ENCODE measurements at regions not wholly inside any gene's neighbourhood (a gene's known extent, or its start where the extent isn't known, plus 50 kb on each side); places are given as distances from the start of the nearest gene placed in this dataset.

- no peak for DNase-seq (ENCODE audit: low read depth)
Observed at GRCh38 chr5:118253225-118254061, 734.9 kb downstream of the DTWD2 start.

GRCh38 chr5:118249386-118249785 lies 739.0 kb downstream of the DTWD2 start:
- no peak for DNase-seq (ENCODE audit: low read depth)
- H3K4me3 ChIP-seq (ENCODE audit: low read depth, low read length) = no peak overlapping the region

More at GRCh38 chr5:118253225-118254061, 734.9 kb downstream of the DTWD2 start:
- H3K4me3 ChIP-seq (ENCODE audit: low read depth, low read length) = no peak overlapping the region

- H3K4me3 ChIP-seq (ENCODE audit: low read depth, low read length) = no peak overlapping the region
- no peak for DNase-seq (ENCODE audit: low read depth)
Observed at GRCh38 chr5:118247458-118247857, 740.9 kb downstream of the DTWD2 start.

DNA sequence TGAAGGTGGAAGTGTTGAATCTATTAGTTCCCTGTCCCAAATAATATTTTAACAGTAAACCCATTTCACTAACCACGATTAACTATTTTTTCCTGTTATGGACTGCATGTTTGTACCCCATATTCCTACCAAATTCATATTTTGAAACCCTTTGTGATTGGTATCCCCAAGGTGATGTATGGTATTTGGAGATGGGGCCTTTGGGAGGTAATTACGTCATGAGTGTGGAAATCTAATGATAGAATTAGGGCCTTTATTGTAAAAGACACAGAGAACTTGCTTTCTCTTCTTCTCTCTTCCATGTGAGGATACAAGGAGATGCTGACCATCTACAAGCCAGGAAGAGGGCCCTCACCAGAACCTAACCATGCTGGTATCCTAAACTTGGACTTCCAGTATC lies 744.7 kb downstream of the DTWD2 start:
- no peak overlapping the region for H3K4me3 ChIP-seq (ENCODE audit: low read depth, low read length)
- DNase-seq (ENCODE audit: low read depth) = no peak

DNA sequence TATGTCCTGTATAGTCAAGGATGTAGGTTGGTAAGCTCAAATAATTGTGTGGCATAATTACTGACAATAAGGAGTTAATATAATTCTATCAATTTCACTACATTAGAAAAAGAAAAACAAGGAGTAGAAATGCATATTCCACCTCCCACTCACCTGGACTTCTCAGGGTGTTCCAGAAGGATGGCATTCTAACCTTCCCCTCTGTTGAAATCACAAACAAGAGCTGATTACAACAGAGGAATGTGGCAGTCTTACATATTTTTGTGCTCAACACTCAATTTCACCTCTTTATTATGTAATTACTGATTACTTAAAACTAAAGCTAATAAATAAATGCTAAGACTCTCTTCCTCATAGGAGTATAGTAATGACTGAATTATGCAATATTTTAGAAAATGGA lies 745.3 kb downstream of the DTWD2 start:
- DNase-seq (ENCODE audit: low read depth) = no peak
- H3K4me3 ChIP-seq (ENCODE audit: low read depth, low read length) = no peak overlapping the region

DNA sequence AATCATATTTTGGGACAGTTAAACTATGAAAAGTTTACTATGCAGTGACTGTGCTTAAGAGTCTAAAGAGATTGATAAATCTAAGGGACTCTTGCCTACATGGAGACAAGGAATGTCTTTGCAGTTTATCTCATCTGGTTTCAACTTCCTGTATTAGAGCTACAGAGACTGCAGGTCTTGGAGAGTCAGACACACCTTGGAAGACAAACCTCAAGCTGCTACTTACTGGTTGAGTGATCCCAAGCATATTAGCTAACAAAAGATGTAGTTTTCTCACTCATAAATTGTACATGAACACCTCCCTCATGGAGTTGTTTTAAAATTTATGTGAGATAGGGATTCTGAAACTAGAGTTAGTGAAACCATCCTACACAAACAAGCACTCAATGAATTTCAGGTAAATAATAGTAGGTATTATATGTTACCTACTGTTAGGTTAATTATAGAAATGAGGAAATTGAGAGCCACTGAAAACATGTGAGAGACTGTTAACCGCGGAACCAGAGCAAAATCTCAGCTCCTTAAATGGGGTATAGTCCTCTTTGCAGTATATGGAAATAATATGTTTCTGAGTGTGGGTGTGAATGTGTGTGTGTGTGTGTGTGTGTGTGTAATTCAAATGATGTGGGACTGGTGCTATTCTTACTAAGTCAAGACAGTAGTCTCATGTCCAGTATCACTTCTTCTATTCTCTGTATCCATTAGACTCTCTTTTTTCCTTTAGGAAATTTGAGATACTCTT lies 752.1 kb downstream of the DTWD2 start:
- no peak for DNase-seq (ENCODE audit: low read depth)
- H3K4me3 ChIP-seq (ENCODE audit: low read depth, low read length) = no peak overlapping the region

GRCh38 chr5:118233606-118234005 lies 754.7 kb downstream of the DTWD2 start:
- no peak overlapping the region for H3K4me3 ChIP-seq (ENCODE audit: low read depth, low read length)
- DNase-seq (ENCODE audit: low read depth) = no peak

DNA sequence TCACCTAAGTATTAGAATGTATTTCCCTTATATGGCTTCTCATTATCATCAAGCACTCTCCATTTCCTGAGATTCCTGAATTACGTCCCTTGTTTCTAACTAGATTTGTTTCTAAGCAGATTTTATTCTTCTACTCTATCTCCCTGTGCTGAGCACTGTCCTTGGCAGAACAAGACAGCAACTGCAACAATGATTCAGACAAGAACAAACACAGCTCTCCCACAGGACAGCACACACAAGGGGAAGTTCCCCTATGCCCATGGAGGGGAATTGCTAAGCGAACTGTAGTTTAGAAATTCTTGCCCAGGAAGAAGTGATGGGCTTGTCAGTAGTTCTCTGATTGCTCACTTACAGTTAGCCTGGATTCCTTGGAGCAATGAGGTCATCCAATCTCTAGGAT lies 759.9 kb downstream of the DTWD2 start:
- DNase-seq (ENCODE audit: low read depth) = no peak
- no peak overlapping the region for H3K4me3 ChIP-seq (ENCODE audit: low read depth, low read length)

DNA sequence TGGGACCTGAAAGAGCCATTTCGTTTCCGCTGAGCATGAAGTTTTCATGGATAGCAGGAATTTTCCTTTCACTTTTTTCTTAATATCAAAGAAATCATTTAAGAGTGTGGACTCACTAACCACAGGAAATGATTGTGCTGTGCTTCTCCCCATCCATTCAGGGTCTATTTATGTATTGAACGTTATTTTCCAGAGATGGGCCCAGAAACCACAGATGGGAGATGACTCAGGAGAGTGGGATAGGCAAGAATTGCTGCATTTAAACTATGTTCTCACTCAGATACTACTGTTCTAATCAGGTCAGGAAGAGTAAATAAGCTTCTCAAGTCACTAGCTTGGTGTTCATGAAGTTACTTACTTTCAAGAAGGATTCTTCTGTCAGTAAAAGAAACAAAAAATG lies 763.8 kb downstream of the DTWD2 start:
- no peak overlapping the region for H3K4me3 ChIP-seq (ENCODE audit: low read depth, low read length)
- peak; percentile 49 for DNase-seq (ENCODE audit: low read depth)

DNA sequence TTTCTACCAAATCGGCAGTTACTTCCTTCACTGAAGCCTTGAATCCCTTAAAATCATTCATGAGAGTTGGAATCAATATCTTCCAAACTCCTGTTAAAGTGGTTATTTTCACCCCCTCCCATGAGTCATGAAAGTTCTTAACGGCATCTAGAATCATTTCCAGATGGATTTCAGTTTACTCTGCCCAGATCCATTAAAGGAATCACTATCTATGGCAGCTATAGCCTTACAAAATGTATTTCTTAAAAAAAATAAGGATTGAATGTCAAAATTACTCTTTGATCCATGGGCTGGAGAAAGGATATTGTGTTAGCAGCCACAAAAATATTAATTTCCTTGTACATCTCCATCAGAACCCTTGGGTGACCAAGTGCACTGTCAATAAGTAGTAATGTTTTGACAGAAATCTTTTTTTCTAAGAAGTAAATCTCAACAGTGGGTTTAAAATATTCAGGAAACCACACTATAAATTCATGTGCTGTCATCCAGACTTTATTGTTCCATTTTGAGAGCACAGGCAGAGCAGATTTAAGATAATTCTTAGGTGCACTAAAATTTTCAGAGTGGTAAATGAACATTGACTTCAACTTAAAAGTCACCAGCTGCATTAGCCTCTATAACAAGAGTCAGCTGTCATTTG lies 767.7 kb downstream of the DTWD2 start:
- no peak overlapping the region for H3K4me3 ChIP-seq (ENCODE audit: low read depth, low read length)
- DNase-seq (ENCODE audit: low read depth) = no peak

- no peak for DNase-seq (ENCODE audit: low read depth)
- H3K4me3 ChIP-seq (ENCODE audit: low read depth, low read length) = no peak overlapping the region
Observed at GRCh38 chr5:118211606-118212005, 776.7 kb downstream of the DTWD2 start.

- no peak overlapping the region for H3K4me3 ChIP-seq (ENCODE audit: low read depth, low read length)
- no peak for DNase-seq (ENCODE audit: low read depth)
Observed at GRCh38 chr5:118208031-118208453, 780.3 kb downstream of the DTWD2 start.

DNA sequence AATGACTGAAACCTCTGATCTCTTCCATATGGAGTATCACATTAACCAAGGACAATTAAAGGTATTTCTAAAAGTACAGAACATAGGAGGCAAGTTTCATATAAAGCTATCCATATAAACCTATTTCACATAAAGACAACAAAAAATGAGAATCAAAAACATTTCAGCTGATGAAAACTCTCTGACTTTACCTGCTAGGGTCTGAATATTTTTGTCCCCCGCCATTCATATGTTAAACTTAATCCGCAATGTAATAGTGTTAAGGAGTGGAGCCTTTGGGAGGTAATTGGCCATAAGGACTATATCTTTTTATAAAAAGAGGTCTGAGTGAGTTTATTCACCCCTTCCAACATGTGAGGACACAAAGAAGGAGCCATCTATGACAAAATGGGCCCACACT lies 788.5 kb downstream of the DTWD2 start:
- no peak overlapping the region for H3K4me3 ChIP-seq (ENCODE audit: low read depth, low read length)
- DNase-seq (ENCODE audit: low read depth) = no peak

DNA sequence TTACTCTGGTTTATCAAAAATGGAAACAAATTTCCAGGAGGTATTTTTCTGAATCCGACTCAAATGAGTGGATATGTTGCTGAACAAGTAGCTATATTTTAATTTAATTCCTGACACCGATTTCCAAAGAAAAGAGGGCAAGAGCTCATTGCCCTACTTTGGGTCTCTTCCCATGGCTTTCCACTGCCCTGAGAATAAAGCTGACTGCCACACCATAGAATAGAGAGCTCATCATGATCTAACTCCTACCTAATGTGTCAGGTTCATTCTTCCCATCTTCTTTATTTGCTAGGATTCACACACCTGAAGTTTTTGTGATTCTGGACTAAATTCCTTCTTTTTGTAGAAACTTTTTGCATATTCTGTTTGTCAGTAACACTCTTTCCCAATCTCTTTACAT lies 792.1 kb downstream of the DTWD2 start:
- no peak for DNase-seq (ENCODE audit: low read depth)
- H3K4me3 ChIP-seq (ENCODE audit: low read depth, low read length) = no peak overlapping the region

DNA sequence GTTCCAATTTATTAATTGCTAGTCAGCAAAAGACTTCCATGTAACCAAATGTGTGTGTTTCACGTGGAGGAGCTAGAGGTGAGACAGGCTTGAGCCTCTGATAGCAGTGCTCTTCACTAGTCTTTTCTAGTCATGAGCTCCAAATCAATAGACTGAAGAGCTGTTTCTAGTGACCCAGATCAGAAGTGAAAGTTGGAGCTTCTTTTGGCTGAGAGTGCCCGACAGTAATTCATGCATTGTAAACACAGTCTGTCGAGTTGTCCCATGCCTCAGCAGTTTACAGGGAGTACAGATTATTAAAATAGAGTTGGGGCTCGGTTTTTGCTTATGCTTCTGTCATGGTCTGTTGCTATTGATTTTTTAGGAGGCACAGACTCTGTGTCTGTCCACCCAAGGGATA lies 793.1 kb downstream of the DTWD2 start:
- H3K4me3 ChIP-seq (ENCODE audit: low read depth, low read length) = no peak overlapping the region

DNA sequence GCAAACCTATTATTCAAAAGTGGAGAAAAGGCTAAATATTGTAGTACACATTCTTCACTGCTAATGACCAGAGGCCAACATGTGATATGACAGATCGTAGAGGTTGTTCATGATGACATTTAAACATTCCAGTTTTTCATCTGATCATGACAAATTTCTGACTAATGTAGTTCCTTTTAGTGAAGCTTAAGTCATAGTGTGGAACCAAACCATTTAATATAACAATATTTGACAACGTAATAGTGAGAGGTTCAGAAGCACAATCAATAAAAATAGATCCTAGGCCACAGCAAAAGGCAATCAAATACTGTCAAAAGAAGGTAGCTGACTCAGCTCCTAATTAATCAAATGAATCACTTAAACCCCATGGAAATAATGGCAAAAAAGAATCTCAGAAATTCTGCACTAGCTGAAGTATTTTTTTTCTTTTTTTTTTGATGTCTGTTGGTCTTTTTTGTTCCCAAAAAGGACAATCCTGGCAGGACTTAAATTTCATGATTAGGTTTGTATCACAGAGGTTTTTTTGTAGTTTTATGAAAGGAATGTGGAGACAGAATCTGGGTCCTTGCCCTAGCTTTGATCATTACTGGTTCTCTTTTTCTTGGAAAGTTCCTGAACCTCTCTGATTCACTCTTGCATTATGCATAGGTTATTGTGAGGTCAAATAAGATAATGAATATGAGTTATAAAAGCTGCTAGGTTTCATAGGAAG lies 795.0 kb downstream of the DTWD2 start:
- no peak for DNase-seq (ENCODE audit: low read depth)
- no peak overlapping the region for H3K4me3 ChIP-seq (ENCODE audit: low read depth, low read length)

More for the DNA sequence above, 793.1 kb downstream of the DTWD2 start:
- no peak for DNase-seq (ENCODE audit: low read depth)

GRCh38 chr5:118185018-118185417 lies 803.3 kb downstream of the DTWD2 start:
- DNase-seq (ENCODE audit: low read depth) = no peak
- no peak overlapping the region for H3K4me3 ChIP-seq (ENCODE audit: low read depth, low read length)

- H3K4me3 ChIP-seq (ENCODE audit: low read depth, low read length) = no peak overlapping the region
- no peak for DNase-seq (ENCODE audit: low read depth)
Observed at GRCh38 chr5:118176146-118176545, 812.2 kb downstream of the DTWD2 start.

DNA sequence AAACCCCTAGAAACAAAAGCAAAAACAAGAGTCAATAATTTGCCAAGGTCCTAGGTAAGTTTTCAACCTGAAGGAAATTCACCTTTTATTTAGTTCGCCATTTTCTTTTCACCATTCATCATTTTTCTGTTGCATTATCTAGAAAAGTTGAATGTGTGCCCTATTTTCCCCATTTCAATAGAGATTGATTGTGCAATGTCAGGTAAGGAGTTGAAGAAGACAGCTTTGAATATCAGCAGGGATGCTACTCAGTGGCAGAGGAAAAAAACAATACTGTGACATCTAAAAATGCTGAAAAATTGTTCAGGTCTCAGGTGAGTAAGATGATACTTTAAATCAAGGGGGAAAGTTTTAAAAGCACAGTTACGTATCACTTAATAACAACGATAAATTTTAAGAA lies 813.7 kb downstream of the DTWD2 start:
- no peak for DNase-seq (ENCODE audit: low read depth)
- H3K4me3 ChIP-seq (ENCODE audit: low read depth, low read length) = no peak overlapping the region

GRCh38 chr5:118173340-118173739 lies 815.0 kb downstream of the DTWD2 start:
- no peak for DNase-seq (ENCODE audit: low read depth)
- H3K4me3 ChIP-seq (ENCODE audit: low read depth, low read length) = no peak overlapping the region
